ENCODE measurements at regions not wholly inside any gene's neighbourhood (a gene's known extent, or its start where the extent isn't known, plus 50 kb on each side); places are given as distances from the start of the nearest gene placed in this dataset.
"Not testable (repeated sequence)": the region's sequence is repeated elsewhere in the genome, so short reads cannot be mapped to it uniquely, and the experiment has no call there.

DNA sequence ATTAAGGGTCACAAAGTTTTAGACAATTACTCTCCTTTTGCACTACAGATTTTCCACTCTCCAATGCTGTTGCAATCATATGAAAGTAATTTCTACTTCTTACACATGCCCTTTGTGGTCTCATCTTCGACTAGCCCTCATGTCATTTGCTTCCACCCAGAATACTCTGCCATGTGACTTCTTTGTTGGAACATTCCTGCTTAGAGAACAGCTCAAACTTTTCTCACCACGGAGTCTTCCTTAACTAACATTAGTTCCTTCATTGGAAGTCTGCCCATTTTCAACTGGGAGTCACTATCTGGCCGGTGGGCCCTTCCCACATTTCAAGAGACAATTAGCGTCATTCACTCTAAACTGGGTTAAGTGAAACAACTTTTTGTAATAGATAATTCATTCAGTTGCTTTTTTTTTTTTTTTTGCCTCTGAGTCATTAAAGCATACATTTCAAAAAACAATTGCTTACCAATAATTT lies 142.6 kb upstream of the PALMD start:
- H3K27ac Mint-ChIP-seq (ENCODE audit: unreplicated experiment) = no peak overlapping the region
- peaks cover 6% of the 10 kb centered on the region for H3K4me1 Mint-ChIP-seq (ENCODE audit: unreplicated experiment)
- no peaks in the 10 kb centered on the region for H3K9me3 Mint-ChIP-seq (ENCODE audit: unreplicated experiment)
- DNase-seq (ENCODE audit: extremely low spot score, unreplicated experiment) = no peak
- H3K27me3 Mint-ChIP-seq (ENCODE audit: unreplicated experiment) = peaks cover 3% of the 10 kb centered on the region
- H3K4me3 Mint-ChIP-seq (ENCODE audit: unreplicated experiment) = no peak overlapping the region
- H3K36me3 Mint-ChIP-seq (ENCODE audit: unreplicated experiment) = no peaks in the 10 kb centered on the region
- TF ChIP-seq, protein P1, sequence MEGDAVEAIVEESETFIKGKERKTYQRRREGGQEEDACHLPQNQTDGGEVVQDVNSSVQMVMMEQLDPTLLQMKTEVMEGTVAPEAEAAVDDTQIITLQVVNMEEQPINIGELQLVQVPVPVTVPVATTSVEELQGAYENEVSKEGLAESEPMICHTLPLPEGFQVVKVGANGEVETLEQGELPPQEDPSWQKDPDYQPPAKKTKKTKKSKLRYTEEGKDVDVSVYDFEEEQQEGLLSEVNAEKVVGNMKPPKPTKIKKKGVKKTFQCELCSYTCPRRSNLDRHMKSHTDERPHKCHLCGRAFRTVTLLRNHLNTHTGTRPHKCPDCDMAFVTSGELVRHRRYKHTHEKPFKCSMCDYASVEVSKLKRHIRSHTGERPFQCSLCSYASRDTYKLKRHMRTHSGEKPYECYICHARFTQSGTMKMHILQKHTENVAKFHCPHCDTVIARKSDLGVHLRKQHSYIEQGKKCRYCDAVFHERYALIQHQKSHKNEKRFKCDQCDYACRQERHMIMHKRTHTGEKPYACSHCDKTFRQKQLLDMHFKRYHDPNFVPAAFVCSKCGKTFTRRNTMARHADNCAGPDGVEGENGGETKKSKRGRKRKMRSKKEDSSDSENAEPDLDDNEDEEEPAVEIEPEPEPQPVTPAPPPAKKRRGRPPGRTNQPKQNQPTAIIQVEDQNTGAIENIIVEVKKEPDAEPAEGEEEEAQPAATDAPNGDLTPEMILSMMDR (IDR thresholded peaks at IDR 0.05) = no peak

DNA sequence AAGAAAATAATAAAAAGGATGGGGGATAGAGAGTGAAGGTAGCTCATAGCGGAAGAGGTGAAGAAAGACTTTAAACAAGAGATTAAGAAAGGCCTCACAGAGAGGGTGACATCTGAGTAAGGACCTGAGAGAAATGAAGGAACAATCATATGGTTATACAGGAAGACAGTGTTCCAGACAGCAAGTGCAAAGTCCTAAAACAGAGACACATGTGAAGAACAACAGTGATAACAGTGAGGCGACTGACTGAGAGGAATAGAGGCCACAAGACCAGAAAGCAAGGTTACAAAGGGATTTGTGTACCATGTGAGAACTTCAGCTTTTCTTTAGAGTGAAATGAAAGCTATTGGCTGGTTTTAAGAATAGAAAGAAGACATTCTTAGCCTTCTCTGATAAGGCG lies 141.6 kb upstream of the PALMD start:
- no peak overlapping the region for H3K4me3 Mint-ChIP-seq (ENCODE audit: unreplicated experiment)
- no peak overlapping the region for H3K27ac Mint-ChIP-seq (ENCODE audit: unreplicated experiment)
- TF ChIP-seq, protein P1 (IDR thresholded peaks at IDR 0.05) = no peak

DNA sequence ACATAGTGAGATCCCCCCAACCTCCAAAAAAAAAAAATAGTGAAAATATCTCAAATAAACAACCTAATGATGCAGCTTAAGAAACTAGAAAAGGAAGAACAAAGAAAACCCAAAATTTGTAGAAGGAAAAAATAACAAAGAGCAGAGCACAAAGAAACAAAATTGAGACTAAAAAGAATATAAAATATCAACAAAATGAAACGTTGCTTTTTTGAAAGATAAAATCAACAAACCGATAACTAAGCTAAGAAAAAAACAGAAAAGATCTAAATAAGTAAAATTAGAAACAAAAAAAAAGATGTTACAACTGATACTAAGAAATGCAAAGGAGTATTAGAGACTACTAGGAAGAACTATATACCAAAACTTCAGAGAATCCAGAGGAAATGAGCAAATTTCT lies 139.3 kb upstream of the PALMD start:
- TF ChIP-seq, protein P1 (IDR thresholded peaks at IDR 0.05) = no peak
- no peaks in the 10 kb centered on the region for H3K9me3 Mint-ChIP-seq (ENCODE audit: unreplicated experiment)
- no peak overlapping the region for H3K4me3 Mint-ChIP-seq (ENCODE audit: unreplicated experiment)
- H3K36me3 Mint-ChIP-seq (ENCODE audit: unreplicated experiment) = no peaks in the 10 kb centered on the region
- H3K27me3 Mint-ChIP-seq (ENCODE audit: unreplicated experiment) = peaks cover 3% of the 10 kb centered on the region
- H3K4me1 Mint-ChIP-seq (ENCODE audit: unreplicated experiment) = peaks cover 6% of the 10 kb centered on the region
- no peak overlapping the region for H3K27ac Mint-ChIP-seq (ENCODE audit: unreplicated experiment)
- no peak for DNase-seq (ENCODE audit: extremely low spot score, unreplicated experiment)

More for the DNA sequence above, 141.6 kb upstream of the PALMD start:
- H3K27me3 Mint-ChIP-seq (ENCODE audit: unreplicated experiment) = peaks cover 3% of the 10 kb centered on the region
- no peaks in the 10 kb centered on the region for H3K36me3 Mint-ChIP-seq (ENCODE audit: unreplicated experiment)
- H3K9me3 Mint-ChIP-seq (ENCODE audit: unreplicated experiment) = no peaks in the 10 kb centered on the region
- H3K4me1 Mint-ChIP-seq (ENCODE audit: unreplicated experiment) = peaks cover 6% of the 10 kb centered on the region
- DNase-seq (ENCODE audit: extremely low spot score, unreplicated experiment) = no peak

DNA sequence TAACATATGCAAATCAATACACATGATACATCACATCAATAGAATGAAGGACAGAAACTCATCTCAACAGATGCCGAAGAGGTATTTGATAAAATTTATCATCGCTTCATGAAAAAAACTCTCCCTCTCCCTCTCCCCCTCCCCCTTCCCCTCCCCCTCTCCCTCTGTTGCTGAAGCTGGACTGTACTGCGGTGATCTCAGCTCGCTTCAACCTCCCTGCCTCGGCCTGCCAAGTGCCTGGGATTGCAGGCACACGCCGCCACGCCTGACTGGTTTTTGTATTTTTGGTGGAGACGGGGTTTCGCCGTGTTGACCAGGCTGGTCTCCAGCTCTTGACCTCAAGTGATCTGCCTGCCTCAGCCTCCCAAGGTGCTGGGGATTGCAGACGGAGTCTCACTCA lies 138.5 kb upstream of the PALMD start:
- not testable (repeated sequence) for H3K9me3 Mint-ChIP-seq (ENCODE audit: unreplicated experiment); H3K27me3 Mint-ChIP-seq (ENCODE audit: unreplicated experiment); H3K36me3 Mint-ChIP-seq (ENCODE audit: unreplicated experiment); H3K4me1 Mint-ChIP-seq (ENCODE audit: unreplicated experiment); DNase-seq (ENCODE audit: extremely low spot score, unreplicated experiment); H3K27ac Mint-ChIP-seq (ENCODE audit: unreplicated experiment); H3K4me3 Mint-ChIP-seq (ENCODE audit: unreplicated experiment)

DNA sequence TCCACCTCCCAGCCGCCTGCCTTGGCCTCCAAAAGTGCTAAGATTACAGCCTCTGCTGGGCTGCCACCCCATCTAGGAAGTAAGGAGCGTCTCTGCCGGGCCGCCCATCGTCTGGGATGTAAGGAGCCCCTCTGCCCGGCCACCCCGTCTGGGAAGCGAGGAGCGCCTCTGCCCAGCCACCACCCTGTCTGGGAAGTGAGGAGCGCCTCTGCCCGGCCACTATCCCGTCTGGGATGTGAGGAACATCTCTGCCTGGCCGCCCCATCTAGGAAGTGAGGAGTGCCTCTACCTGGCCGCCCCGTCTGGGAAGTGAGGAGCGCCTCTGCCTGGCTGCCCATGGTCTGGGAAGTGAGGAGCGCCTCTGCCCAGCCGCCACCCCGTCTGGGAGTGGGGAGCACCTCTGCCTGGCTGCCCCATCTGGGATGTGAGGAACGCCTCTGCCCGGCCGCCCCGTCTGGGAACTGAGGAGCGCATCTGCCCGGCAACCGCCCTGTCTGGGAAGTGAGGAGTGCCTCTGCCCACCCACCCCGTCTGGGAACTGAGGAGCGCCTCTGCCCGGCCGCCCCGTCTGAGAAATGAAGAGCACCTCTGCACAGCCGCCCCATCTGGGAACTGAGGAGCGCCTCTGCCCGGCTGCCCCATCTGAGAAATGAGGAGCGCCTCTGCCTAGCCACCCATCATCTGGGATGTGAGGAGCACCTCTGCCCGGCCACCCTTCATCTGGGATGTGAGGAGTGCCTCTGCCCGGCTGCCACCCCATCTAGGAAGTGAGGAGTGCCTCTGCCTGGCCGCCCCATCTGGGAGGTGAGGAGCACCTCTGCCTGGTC lies 137.8 kb upstream of the PALMD start:
- Mint-ChIP-seq H3K27ac (ENCODE audit: unreplicated experiment) (no peak overlapping the region), H3K4me3 (ENCODE audit: unreplicated experiment) (no peak overlapping the region), H3K4me1 (ENCODE audit: unreplicated experiment) (peaks cover 6% of the 10 kb centered on the region), H3K36me3 (ENCODE audit: unreplicated experiment) (no peaks in the 10 kb centered on the region), H3K9me3 (ENCODE audit: unreplicated experiment) (no peaks in the 10 kb centered on the region), H3K27me3 (ENCODE audit: unreplicated experiment) (peaks cover 3% of the 10 kb centered on the region)
- TF ChIP-seq, protein P1 (IDR thresholded peaks at IDR 0.05) = no peak
- DNase-seq (ENCODE audit: extremely low spot score, unreplicated experiment) = no peak

DNA sequence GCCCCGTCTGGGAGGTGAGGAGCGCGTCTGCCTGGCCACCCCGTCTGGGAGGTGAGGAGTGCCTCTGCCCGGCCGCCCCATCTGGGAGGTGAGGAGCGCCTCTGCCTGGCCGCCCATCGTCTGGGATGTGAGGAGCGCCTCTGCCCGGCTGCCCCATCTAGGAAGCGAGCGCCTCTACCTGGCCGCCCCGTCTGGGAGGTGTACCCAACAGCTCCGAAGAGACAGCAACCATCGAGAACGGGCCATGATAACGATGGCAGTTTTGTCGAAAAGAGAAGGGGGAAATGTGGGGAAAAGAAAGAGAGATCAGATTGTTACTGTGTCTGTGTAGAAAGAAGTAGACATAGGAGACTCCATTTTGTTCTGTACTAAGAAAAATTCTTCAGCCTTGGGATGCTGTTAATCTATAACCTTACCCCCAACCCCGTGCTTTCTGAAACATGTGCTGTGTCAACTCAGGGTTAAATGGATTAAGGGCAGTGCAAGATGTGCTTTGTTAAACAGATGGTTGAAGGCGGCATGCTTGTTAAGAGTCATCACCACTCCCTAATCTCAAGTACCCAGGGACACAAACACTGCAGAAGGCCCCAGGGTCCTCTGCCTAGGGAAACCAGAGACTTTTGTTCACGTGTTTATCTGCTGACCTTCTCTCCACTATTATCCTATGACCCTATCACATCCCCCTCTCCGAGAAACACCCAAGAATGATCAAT lies 137.0 kb upstream of the PALMD start:
- DNase-seq (ENCODE audit: extremely low spot score, unreplicated experiment); H3K9me3 Mint-ChIP-seq (ENCODE audit: unreplicated experiment); H3K4me1 Mint-ChIP-seq (ENCODE audit: unreplicated experiment); H3K36me3 Mint-ChIP-seq (ENCODE audit: unreplicated experiment); H3K27ac Mint-ChIP-seq (ENCODE audit: unreplicated experiment); H3K4me3 Mint-ChIP-seq (ENCODE audit: unreplicated experiment); H3K27me3 Mint-ChIP-seq (ENCODE audit: unreplicated experiment): not testable (repeated sequence)

DNA sequence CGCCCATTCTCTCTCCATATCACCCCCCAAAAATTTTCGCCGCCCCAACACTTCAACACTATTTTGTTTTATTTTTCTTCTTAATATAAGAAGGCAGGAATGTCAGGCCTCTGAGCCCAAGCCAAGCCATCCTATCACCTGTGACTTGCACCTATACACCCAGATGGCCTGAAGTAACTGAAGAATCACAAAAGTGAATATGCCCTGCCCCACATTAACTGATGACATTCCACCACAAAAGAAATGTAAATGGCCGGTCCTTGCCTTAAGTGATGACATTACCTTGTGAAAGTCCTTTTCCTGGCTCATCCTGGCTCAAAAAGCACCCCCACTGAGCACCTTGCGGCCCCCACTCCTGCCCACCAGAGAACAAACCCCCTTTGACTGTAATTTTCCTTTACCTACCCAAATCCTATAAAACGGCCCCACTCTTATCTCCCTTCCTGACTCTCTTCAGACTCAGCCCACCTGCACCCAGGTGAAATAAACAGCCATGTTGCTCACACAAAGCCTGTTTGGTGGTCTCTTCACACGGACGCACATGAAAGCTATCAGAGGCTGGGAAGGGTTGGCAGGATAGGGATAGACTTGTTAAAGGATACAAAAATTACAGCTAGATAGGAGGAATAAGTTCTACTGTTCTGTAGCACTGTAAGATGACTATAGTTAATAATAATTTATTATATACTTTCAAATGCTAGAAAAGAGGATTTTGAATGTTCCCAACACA lies 130.9 kb upstream of the PALMD start:
- not testable (repeated sequence) for H3K27ac Mint-ChIP-seq (ENCODE audit: unreplicated experiment); H3K4me3 Mint-ChIP-seq (ENCODE audit: unreplicated experiment); H3K9me3 Mint-ChIP-seq (ENCODE audit: unreplicated experiment); H3K4me1 Mint-ChIP-seq (ENCODE audit: unreplicated experiment); H3K27me3 Mint-ChIP-seq (ENCODE audit: unreplicated experiment); DNase-seq (ENCODE audit: extremely low spot score, unreplicated experiment); H3K36me3 Mint-ChIP-seq (ENCODE audit: unreplicated experiment)

Data from osteocyte (in vitro differentiated cells).